HT-29 (cell line): ENCODE measurements at regions not wholly inside any gene's neighbourhood (a gene's known extent, or its start where the extent isn't known, plus 50 kb on each side); places are given as distances from the start of the nearest gene placed in this dataset.

ENCODE experiments used
- DNase-seq: peaks from one replicate; pipeline ENCODE4 v3.0.0-alpha.2; 2015; ENCODE audit warnings: low spot score

DNA sequence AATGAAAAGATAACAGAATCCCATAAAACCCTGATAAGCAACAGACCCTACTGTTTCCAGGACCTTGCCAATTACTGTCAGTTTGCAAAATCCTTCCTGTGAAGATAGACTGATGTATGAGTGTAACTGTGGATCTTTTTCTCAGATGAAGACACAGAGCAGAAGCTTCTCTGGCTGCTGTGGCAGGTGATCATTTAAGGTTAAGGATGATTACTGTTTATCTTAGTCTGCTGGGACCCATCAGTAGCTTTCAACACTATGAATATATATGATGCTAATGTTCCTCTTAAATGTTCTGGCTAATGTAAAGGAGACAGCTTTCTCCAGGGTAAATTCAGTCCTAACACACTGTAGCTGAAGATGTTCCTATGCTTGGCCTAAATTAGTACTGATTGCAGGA is 56.0 kb upstream of the CTTNBP2 start:
- DNase-seq: no peak

DNA sequence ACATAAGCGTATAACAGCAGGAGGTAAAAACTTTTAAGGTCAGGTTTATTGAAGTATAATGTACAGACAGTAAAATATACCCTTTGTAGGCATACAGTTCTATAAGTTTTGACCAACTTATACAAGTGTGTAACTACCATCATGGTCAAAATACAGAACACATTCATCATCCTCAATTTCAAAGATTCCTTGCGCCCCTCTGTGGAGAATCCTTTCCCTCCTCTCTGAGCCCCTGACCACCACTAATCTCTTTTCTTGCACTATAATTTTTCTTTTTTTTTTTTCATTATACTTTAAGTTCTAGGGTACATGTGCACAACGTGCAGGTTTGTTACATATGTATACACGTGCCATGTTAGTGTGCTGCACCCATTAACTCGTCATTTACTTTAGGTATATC is 58.1 kb upstream of the CTTNBP2 start:
- no peak for DNase-seq

DNA sequence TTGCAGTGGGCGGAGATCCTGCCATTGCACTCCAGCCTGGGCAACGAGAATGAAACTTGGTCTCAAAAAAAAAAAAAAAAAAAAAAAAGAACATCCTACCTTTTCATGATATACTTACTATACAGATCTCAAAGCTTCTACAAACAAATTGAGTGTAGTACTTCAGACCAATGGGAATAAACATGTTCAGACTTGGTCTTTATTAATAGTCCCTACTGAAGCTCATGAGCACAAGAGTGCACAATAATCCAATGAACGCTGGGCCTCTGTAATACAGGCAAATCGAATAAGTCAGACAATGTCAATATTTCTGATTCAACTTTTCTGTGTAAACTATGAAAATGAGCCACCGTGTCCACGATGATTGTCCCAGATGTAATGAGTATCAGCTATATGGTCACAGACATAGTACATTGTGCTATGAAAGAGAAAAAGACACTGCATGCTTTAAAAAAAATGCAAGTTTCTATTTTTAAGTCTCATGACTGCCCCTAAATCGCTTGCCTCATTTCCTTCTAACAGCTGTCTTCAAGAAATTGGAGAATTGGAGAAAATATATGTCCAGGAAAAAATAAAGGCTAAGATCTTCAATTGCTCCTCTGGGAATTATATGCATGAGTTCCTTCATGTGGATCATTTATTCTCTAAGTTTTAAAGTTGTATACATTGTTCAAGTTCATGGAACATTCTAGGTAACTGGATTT is 64.0 kb upstream of the CTTNBP2 start:
- no peak for DNase-seq

DNA sequence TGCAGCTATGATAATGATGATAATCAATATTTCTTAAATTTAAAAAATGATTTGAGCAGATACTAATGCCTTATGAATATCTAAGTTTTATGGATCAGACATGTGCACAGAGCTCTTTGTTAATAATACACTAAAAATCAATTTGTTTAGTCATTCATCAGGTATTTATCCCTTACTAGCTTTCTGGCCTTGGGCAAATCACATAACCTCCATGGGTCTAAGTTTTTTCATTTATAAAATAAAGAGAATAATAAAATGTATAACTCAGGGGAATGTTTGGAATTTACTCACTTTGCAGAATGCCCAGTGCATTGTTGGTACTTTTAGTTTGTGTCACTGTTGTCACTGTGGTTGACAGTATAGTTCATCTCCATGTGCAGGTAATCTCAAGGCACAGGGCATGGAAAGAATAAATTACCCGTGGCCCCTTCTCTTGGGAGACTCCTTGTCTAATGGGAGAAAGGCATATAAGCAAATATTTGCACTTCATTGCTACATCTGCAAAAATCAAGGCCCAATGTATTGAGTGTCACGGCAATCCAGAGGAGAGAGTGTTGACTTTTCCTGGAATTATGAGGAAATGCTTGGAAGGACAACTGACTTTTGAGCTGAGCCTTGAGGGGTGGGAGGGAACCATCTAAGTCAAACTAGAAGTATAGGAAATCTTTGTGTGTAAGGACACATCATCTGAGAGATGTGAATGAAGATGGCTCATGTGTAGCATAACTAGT is 64.7 kb upstream of the CTTNBP2 start:
- DNase-seq: no peak

DNA sequence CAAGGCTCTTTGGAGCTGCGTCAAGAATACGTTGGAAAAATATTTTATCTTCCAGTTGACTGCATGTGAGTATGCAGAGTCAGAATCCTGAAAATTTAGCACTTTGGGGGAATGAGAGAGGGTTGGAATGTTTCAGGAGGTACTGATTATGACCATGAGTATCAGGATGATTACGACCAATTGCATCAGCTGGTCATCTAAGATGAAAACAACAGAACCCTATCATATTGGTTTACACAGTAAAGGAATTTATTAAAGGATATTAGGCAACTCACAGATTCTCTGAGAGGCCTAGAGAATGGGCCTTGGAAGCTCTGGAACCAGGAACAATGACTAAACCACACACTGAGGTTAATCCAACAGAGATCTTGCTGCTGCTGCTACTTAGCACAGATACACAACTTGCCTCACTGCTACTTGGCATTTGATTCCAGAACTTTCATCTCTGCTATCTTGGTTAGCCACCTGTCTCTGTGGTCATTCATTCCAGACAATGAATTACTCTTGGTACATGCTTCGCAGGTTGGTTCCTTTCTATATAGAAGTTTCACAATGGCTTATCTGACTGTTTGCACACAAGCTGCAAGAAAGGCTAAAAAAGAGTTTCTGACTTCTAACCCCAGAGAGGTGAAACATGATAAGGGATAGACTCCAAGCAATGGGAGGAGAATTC is 68.0 kb upstream of the CTTNBP2 start:
- DNase-seq: no peak

DNA sequence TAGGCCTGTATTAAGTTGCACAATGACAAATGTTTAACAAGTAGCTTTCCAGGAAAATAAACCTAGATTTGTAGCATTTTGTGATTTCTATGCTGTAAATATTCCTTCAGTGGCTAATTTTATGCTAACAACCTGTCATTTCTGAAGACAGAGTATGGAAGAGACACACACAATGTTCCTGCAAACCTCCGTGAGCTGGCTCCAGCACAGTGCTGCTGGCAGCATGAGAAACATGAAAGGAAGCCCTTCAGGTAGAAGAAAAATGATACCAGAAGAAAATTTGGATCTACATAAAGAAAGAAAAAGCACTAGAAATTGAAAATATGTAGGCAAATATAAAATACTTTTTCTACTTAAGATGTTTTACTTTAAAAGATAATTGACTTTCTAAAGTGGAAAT is 69.5 kb upstream of the CTTNBP2 start:
- DNase-seq: no peak

DNA sequence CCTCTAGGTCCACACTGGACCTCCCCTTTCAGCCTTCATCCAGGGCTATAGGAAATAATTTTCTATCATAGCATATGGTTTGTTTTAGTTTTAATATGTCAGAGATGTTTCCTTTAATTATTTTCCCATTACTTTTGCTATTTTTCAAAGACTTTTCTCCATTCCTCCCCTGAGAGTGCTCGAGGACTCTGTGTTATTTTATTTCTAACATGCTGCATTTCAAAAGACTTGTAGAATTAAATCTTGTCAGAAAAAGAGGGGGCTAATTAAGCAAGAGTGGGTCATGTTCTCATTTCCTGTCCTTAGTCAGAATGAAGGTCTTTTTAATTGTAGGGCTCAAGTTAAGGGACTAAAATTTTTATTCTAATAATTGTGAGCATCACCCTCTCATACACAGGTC is 71.6 kb upstream of the CTTNBP2 start:
- DNase-seq: no peak

DNA sequence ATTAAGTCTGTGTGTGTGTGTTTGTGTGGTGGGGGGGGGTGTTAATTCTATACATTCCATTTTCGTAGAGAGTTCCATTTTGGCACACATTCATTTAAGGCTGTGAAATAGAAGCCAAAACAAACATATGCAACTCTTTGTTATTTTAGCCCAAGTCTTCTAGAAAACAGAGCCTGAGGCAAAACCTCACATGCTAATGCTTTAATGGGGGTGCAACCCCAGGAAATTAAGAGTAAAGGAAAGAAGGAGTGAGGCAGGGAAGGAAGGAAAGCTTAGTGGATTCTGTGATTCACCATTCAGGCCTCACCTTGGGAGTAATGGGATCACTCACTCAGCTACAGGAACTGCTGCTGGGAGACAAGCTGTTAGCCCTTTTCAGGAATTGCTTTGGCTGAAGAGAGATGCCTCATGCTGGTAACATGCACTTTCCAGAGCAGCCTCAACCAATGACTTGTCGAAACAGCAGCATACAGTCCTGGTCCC is 73.0 kb upstream of the CTTNBP2 start:
- DNase-seq: no peak

DNA sequence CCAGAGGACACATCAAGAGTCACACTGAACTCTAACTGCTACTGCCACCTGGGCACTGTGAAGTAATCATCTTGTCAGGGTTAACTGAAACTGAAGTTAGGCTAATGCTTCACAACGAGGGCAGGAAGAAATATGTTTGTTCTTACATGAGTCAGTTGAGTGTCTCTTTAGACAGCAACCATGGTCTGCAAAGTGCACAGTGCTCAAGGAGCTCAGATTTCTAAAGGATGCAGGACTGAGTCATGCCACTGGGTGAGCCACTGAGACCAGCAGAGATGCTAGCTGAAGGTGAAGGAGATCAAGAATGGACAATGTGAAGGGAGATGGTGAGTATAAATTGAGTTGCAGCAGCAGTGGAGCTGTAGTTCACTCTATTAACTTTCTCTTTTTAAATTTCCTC is 76.0 kb upstream of the CTTNBP2 start:
- peak; percentile 48 for DNase-seq

DNA sequence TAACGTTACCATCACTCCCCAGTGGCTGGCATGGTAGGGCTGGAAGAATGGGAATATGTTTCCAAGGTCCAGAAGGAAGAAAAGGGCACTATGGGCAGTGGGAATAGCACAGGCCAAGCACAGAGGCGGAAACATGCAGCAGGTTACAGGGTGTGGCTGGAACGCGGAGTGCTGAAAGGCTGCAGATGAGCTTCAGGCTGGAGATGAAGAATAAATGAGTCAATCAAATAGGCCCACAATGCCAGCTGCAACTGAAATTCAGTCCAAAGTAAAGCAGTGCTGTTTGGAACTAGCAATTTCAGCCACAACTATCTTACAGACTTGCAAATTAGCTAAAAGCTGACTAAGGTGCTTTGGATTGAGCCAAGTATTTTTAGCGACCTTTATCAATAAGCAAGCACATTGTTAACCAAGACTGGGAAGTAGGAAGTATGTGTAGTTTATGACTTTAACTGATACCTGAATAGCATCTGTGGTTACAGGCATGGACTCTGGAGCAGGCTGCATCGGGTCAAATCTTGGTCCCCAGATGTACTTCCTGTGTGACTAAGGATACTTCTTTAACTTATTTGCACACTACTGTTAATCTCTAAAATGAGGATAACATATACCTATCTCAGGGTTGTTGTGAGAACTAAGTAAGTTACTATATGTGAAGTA is 77.5 kb upstream of the CTTNBP2 start:
- no peak for DNase-seq

DNA sequence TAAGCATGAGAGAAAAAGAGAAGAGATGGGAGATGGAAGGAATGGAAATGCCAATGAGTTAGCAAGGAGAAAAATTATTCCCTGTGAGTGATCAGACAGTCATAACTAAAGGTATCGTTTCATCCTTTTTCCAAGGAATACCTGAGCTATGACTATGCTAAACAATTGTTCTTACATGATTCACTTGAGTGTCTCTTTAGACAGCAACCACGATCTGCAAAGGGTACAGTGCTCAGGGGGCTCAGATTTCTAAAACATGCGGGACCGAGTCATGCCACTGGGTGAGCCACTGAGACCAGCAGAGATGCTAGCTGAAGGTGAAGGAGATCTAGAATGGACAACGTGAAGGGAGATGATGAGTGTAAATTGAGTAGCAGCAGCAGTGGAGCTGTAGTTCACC is 78.0 kb upstream of the CTTNBP2 start:
- DNase-seq: no peak

DNA sequence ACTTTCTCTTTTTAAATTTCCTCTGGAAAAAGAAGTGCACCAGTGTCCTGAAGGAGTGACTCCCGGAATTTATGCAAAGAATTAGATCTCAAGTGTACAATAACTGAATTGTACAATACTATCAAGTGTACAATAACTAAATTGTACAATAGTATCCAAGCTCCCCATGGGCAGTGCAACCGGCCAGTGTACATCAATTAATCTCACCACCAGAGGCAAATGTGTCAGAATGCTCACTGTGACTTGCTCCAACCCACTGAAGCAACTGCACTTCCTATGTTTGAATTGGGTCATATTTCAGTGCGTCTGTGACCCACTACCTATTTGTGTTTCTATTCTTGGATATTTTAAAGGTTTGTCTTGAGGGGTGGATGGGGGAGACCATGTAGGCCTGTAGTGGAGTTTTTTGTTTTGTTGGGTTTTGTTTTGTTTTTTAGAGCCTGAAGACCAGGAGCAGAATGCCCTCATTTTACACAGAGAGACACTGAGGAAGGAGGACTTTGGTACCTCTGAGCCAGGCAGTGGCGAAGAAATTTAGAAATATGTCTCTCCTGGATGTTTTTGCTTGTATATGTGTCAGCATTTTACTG is 78.5 kb upstream of the CTTNBP2 start:
- peak; percentile 36 for DNase-seq

DNA sequence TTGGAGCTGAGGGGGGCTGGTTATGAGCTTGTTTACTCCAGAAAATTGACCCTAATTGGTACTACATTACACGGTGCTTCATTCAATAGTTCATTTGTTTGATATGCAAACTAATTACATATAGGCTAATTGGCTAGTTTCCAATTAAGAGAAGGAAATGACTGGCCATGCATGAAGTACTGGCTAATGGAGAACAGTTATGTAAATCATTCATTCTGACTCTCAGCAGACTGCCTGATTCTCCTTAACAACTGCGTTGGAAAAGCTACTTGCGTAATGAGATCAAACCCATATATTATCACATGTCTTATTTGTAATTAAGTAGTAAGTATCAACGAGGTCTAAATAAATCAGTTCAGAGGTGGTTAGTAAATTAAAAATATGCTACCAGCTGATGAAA is 81.8 kb upstream of the CTTNBP2 start:
- no peak for DNase-seq

DNA sequence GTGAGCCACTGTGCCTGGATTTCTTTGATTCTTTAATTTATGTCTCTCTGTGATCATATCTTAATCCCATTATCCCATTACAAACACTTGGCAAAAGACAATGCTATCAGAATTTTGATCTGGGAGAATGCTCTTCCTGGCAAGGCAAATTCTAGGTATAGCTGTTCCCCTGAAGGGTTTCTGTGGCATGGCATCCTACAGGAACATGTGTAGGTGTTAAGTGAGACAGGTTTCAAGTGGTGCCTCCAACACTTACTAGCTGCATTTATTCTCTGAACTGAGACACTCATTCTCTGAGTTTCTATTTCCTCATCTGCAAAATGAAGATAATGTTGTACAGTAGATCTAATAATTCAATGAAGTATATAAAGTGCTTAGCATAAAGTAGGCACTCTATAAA is 87.1 kb upstream of the CTTNBP2 start:
- DNase-seq: no peak

DNA sequence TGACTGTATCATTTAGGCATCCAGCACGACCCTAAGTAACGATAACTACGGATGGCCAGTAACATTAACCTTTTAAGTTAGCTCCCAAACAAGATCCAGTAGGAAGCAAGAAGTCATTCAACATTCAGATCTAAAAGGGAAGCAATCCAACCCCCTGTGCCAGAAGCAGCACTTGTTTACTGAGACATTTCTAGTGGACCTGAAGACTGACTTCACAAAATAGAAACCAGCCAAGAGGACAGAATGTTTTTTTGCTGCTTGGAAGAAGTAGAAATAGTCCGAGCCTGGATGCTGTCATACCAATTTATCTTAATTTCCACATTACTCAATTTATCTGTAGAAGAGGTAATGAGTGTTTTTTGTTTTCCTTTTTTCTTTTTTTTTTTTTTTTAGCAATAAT is 88.0 kb upstream of the CTTNBP2 start:
- DNase-seq: no peak

DNA sequence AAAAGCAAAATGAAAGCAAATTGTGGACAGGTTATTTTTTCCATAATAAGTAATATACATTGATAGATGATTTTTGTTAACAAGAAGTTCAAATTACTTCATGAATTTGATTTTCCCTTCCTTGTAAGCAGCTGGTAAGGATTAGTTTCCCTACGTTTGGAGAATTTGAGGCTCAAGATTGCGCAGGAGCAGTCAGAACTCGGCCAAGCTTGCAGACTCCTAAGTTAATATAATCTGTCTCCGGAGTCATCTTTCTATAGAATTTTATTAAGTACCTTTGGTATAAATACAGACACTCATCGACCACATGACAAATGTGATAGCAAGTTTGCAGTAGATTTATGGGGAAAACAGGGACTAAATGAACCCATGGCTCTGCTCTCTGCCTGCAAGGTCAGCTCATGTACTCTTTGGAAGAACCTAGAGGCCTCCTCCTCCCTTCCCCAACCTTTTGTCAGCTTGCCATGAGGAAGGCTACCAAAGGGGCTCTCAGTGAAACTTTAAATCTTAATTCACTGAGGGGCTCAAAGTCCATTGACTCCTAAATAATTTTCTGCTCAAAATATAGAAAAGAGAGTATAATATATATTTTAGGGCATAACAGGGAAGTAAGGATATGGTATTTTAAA is 89.2 kb upstream of the CTTNBP2 start:
- no peak for DNase-seq

DNA sequence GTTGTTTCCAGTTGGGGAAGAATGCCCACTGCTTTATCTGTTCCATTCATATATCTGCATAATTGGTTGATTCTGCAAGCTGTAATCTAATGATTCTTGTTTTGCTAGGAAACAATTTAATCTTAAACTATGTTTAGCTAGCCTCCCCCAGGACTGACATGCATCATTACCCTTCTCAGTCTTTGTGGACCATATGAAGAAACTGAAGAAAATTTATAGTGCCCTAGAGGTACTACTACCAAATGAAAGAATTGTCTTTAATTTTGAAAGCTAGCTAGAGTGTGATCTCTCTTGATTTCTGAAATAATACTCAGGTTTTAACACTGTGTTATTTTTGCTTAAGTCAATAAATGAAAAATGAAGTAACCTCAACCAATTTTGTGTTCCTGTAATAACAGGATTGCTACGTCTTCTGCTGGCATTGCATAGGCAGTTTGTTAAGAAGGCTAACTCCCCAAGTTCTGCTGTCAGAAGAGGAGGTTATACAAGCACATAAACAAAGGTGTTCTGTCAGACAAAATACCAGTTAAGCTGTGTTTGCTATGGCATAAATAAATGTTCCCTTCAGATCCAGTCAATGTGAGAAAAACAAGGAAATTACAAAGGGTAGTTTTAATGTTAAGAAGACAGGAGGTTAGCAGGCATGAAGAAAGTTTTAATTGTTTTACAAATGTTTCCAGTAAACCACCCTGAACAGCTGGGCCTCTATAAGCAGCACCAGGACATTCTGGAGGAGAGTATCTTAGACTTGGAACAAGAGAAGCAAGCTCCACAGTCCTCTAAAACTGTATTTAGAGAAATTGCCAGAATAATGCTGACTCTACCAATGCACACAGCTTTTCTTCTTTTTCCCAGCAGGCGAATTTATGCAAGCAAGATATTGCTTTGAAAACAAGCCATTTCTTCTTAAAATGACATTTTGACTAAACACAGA is 90.3 kb upstream of the CTTNBP2 start:
- no peak for DNase-seq

DNA sequence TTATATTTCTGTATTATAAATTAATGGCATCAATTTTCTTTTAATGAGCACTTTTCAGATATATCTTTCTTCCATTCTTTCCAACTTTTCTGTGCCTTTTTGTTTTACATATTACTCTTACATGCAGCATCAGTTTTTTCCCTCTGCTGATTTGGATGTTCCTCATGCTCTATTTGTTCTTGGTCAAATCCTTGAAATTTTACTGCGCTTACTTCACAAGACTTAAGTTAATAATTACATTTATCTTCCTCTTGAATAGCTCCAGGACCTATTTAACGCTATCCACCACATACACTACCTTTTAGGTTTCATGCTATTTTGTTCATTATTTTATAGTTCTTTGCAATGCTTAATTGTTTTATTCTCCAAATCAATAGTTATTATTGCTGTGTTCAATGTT is 97.6 kb upstream of the CTTNBP2 start:
- no peak for DNase-seq

DNA sequence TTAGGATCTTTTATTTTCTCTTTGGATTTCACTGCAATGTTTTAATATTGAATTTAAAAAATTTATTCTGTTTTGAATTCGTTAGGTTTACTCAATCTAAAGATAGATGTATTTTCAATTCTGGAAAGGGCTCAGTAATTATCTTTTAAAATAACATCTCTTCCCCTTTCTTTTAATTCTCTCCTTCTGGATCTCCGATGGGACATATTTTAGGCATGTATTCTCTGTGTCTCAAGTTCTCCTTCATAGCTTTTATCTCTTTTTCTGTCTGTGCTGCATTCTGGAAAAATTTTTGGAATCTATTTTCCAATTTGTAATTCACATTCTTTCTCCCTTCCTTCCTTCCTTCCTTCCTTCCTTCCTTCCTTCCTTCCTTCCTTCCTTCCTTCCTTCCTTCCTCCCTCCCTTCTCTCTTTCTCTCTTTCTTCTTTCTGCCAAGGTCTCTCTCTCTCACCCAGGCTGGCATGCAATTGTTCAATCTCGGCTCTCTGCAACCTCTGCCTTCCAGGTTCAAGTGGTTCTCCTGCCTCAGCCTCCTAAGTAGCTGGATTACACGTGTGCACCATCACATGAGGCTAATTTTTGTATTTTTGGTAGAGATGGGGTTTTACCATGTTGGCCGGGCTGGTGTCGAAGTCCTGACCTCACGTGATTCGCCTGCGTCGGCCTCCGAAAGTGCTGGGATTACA is 98.5 kb upstream of the CTTNBP2 start:
- DNase-seq: no peak

DNA sequence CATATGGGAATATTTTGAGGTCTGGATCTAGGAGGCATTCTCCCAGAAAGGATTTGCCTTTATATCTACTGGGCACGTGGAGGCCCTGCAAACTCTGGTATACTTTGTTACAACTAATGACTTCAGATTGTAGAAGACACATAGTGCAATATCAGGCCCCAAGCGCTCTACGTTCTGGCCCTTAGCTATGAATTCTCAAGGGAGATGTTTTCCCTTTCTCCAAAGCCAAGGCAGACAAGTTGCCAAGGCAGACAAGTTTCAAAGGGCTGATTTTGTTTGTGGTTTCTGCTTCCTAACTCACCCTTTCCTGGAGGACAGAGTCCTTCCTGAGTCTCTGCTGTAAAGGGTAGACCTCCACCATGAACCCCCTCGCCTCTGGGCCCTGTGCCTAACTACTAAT is 99.4 kb upstream of the CTTNBP2 start:
- DNase-seq: no peak
